22Rv1 (cell line): ENCODE measurements at regions not wholly inside any gene's neighbourhood (a gene's known extent, or its start where the extent isn't known, plus 50 kb on each side); places are given as distances from the start of the nearest gene placed in this dataset.

Source experiments
- H3K27ac ChIP-seq: fragments of 450-650 bp; 2 replicates; pipeline ENCODE4 v1.5.1; 2017
- ZFX ChIP-seq: fragments of 450-650 bp; IDR thresholded peaks from 2 replicates; pipeline ENCODE4 v1.6.1; 2017; ENCODE audit warnings: antibody characterized with exemption, borderline replicate concordance
- TF ChIP-seq, protein P1 (sequence below): fragments of 450-650 bp; IDR thresholded peaks from 2 replicates; pipeline ENCODE4 v1.5.1; 2017; ENCODE audit warnings: mild to moderate bottlenecking

DNA sequence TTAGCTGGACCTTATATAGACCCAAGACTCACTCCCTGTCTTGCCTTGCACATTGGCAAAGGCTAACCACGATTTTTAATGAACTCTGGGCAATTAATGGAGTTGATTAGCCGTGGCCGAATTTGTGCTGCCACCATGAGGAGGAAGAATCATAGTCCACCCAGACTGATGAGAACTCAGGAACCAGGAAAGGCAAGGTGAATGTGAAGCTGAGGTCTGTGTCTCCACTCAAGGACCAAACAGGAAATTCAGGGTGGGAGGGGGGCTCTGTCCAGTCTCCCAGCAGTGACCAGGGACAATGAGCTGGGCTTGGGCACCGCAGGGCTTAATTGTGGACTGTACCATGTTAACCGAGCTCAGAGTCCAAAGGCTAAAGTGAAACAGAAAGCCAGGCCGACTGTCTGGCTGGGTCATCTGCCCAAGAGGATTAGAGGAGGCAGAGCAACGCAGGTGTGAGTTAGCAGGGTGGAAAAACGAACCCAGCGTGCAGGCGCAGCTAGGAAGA is 127.0 kb upstream of the JCAD start:
- H3K27ac ChIP-seq, result no peak overlapping the region
- TF ChIP-seq ZFX, result no peak
- TF ChIP-seq, protein P1, sequence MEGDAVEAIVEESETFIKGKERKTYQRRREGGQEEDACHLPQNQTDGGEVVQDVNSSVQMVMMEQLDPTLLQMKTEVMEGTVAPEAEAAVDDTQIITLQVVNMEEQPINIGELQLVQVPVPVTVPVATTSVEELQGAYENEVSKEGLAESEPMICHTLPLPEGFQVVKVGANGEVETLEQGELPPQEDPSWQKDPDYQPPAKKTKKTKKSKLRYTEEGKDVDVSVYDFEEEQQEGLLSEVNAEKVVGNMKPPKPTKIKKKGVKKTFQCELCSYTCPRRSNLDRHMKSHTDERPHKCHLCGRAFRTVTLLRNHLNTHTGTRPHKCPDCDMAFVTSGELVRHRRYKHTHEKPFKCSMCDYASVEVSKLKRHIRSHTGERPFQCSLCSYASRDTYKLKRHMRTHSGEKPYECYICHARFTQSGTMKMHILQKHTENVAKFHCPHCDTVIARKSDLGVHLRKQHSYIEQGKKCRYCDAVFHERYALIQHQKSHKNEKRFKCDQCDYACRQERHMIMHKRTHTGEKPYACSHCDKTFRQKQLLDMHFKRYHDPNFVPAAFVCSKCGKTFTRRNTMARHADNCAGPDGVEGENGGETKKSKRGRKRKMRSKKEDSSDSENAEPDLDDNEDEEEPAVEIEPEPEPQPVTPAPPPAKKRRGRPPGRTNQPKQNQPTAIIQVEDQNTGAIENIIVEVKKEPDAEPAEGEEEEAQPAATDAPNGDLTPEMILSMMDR, result no peak; the same call in 1 of the 2 replicates

DNA sequence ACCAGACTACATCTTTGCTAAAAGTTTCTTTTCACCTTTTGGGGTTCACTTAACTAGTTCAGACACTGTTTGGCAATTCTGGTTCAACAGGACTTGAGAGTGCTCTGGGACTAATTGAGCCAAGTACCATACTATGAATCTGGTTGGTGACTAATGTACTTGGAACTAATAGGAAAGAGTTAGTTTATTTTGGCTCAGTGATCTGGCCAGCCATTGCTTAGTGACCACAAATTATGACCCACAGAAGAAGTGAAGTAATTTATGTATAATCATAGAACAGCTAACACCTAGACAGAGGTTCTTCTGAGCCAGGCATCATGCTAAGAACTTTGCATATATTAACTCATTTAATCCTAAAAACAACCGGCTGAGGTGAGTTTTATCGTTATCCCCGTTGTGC is 126.5 kb upstream of the JCAD start:
- H3K27ac ChIP-seq, result no peak overlapping the region
- no peak for TF ChIP-seq ZFX
- TF ChIP-seq, protein P1, result no peak

DNA sequence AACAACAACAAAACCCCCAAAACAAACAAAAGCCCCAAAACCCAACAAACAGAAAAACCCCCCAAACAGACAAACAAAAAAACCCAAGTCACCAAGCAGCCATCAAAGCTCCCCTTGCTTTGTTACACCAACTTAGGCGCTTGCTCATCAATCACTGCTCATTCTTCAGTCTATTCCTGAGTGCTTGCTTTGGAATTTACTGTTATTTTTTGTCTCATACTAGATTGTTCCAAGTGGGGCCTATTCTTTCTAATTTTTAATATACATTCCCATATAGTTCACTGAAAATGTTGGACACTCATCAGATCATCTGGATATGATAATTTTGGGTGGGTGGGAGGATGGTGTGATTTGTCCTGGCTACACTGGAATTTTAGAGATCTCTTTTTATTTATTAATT is 126.0 kb upstream of the JCAD start:
- H3K27ac ChIP-seq, result no peak overlapping the region
- no peak for TF ChIP-seq ZFX
- TF ChIP-seq, protein P1, result no peak

DNA sequence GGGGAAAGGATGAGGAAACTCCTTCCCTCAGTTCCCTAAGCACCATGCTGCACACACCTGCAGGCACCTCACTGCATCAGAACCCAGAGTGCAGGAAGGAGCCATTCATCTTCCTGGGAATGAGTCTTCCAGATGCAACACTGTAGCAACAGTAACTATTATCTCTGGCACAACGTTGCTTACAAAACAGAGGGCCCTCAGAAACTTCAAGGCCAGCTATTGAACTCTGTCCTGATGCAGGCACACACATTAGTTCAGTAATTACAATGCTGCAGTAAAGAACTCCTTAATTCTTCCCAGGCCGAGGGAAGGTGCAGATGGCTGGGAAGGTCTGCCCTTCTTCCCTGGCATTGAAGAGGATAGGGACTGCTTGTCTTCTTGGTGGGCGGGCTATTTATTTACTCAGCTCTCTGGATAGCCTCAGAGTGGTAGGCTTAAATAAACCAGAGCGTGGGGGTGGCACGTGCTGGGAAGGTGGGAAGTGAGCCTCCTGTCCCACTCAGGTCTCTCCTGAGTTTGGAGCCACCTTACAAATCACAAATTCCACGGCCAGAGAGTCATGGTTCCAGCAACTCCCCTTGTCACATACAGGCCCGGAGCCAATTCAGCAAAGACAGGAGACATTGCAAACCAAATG is 125.1 kb upstream of the JCAD start:
- no peak for TF ChIP-seq ZFX
- TF ChIP-seq, protein P1, result no peak
- H3K27ac ChIP-seq, result no peak overlapping the region

DNA sequence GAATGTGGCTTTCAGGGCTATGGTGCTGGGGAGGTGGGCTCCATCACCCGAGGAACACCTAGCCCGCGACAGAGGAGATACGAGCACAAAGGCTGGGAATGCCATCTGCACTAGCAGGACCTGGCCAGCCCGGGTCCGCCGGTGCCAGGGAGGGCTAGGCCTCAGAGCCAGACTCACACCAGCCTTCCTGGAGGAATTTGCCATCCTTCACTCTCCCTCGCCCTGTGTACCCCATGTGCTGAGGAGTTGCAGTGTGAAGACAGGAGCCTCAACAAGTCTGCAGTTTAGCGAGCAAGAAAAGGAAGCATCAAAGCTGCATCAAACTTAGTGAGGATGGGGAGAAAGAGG is 123.6 kb upstream of the JCAD start:
- H3K27ac ChIP-seq, result no peak overlapping the region
- no peak for TF ChIP-seq ZFX
- TF ChIP-seq, protein P1, result no peak

DNA sequence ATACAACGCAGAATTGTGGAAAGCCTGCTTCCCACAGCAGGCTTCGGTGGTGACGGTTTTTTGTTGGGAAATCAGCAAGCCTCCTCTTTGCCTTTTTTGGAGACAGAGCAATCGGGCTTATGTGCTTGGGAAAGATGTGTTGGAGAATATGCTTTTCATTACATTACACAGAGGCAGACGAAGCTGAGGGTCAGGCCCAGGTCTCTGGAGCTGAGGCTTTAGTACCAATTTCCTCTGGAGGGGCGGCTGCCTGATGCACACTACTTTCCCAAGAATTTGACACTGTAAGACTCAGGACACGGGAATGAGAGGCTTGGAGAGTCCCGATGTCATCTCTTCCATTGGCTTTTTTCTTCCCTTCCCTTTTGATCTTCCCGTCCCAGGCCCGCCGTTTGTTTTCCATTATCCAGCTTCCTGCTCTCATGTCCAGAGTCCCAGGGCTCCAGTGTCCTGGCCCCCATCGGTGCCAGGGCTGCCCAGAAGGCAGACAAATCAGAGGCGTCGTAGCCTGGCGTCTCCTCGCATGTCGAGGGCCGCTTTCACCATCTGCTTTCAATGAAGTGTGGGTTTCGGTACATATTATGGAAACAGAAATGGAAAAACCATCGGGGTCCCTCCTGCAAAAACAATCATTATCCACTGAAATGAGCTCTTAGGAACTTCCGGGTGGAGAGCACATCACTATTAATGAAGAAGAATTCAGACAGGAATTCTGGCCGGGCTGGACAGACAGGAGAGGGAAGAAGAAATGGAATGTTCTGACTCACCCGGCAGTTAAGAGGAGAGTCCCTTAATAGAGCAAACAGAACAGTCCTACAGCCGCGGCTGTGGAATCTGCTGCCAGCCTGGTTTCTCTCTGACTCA is 123.0 kb upstream of the JCAD start:
- H3K27ac ChIP-seq, result no peak overlapping the region
- TF ChIP-seq ZFX, result no peak
- TF ChIP-seq, protein P1, result no peak
